IMR-90 (cell line): ENCODE measurements at regions not wholly inside any gene's neighbourhood (a gene's known extent, or its start where the extent isn't known, plus 50 kb on each side); places are given as distances from the start of the nearest gene placed in this dataset.

Experiments used
- ATAC-seq: fragments of 200-7000 bp; cut with Tn5 transposase; 2 replicates; pipeline ENCODE4 v1.9.1; 2020; ENCODE audit warnings: low read depth, mild to moderate bottlenecking, moderate library complexity
- BruUV-seq: library from RNA; stranded (reverse); fragments of 400-500 nt; replicated peaks from 2 replicates; lab custom pipeline; 2021; lab: Mats Ljungman, UMichigan
- CTCF ChIA-PET: fragments of 300-600 bp; formaldehyde crosslinking; extraction: SDS; loops from one replicate; lab custom pipeline; 2021; ENCODE audit warnings: antibody characterized with exemption; lab: Yijun Ruan, JAX
- POLR2A ChIA-PET: fragments of 300-600 bp; sonication (Branson Sonifier 250); formaldehyde crosslinking; loops from one replicate; lab custom pipeline; 2022; ENCODE audit warnings: antibody characterized with exemption; ENCODE audit not compliant: unreplicated experiment; lab: Charles Lee
- DNase-seq: peaks from one replicate; pipeline ENCODE4 v3.0.0; 2013
- H2AFZ ChIP-seq: replicated peaks from 2 replicates; pipeline ENCODE3; 2013; ENCODE audit warnings: low read length, mild to moderate bottlenecking; ENCODE audit not compliant: poor library complexity
- H2AK5ac ChIP-seq: 2 replicates; pipeline ENCODE4 v1.6.1; 2013; ENCODE audit warnings: low read depth, low read length, inconsistent platforms
- H2AK9ac ChIP-seq: replicated peaks from 2 replicates; pipeline ENCODE3; 2013; ENCODE audit warnings: mild to moderate bottlenecking, low read depth, low read length, moderate library complexity; ENCODE audit not compliant: poor library complexity
- H2BK120ac ChIP-seq: 2 replicates; pipeline ENCODE4 v1.6.1; 2013; ENCODE audit warnings: low read depth, low read length, inconsistent platforms
- H2BK15ac ChIP-seq: 3 replicates; pipeline ENCODE4 v1.6.1; 2013; ENCODE audit warnings: low read depth, low read length, inconsistent platforms
- H2BK20ac ChIP-seq: 2 replicates; pipeline ENCODE4 v1.6.1; 2013; ENCODE audit warnings: low read depth, mild to moderate bottlenecking, inconsistent platforms, low read length, moderate library complexity
- H2BK5ac ChIP-seq: 2 replicates; pipeline ENCODE4 v1.6.1; 2013; ENCODE audit warnings: mild to moderate bottlenecking, low read depth, low read length, inconsistent platforms; ENCODE audit not compliant: poor library complexity, severe bottlenecking
- H3K14ac ChIP-seq: replicated peaks from 2 replicates; pipeline ENCODE4 v1.6.1; 2013; ENCODE audit warnings: low read depth, low read length, inconsistent platforms
- H3K18ac ChIP-seq: 2 replicates; pipeline ENCODE4 v1.6.1; 2013; ENCODE audit warnings: low read depth, low read length, control low read depth
- H3K23ac ChIP-seq: 2 replicates; pipeline ENCODE4 v1.6.1; 2013; ENCODE audit warnings: low read depth, low read length, inconsistent platforms
- H3K27ac ChIP-seq: 2 replicates; pipeline ENCODE4 v1.5.1; 2013; ENCODE audit warnings: mild to moderate bottlenecking, control low read depth, low read length; ENCODE audit not compliant: insufficient read depth
- H3K27me3 ChIP-seq: 2 replicates; pipeline ENCODE4 v1.6.1; 2013; ENCODE audit warnings: low read length; ENCODE audit not compliant: control insufficient read depth, insufficient read depth
- H3K36me3 ChIP-seq: 2 replicates; pipeline ENCODE4 v1.6.1; 2013; ENCODE audit warnings: low read length, mixed read lengths; ENCODE audit not compliant: control insufficient read depth, insufficient read depth
- H3K4ac ChIP-seq: 2 replicates; pipeline ENCODE4 v1.6.1; 2013; ENCODE audit warnings: low read depth, low read length, inconsistent platforms
- H3K4me1 ChIP-seq: 2 replicates; pipeline ENCODE4 v1.6.1; 2013; ENCODE audit warnings: low read length, mixed read lengths; ENCODE audit not compliant: control insufficient read depth, insufficient read depth
- H3K4me2 ChIP-seq: 2 replicates; pipeline ENCODE4 v1.6.1; 2013; ENCODE audit warnings: low read depth, mild to moderate bottlenecking, control low read depth, low read length, moderate library complexity
- H3K4me3 ChIP-seq: 2 replicates; pipeline ENCODE4 v1.5.1; 2013; ENCODE audit warnings: low read depth, mild to moderate bottlenecking, control low read depth, low read length, moderate library complexity; ENCODE audit not compliant: insufficient read depth
- H3K56ac ChIP-seq: 2 replicates; pipeline ENCODE4 v1.6.1; 2013; ENCODE audit warnings: low read length, inconsistent platforms; ENCODE audit not compliant: insufficient read depth; ENCODE audit errors: extremely low read depth
- H3K79me1 ChIP-seq, 2 experiments: 2 replicates each; pipeline ENCODE4 v1.6.1; 2013; ENCODE audit warnings: low read length in 2 of 2, inconsistent platforms in 1 of 2, low read depth in 1 of 2
- H3K9ac ChIP-seq: 2 replicates; pipeline ENCODE4 v1.6.1; 2013; ENCODE audit warnings: low read depth, low read length, control low read depth
- H3K9me1 ChIP-seq: 2 replicates; pipeline ENCODE4 v1.6.1; 2013; ENCODE audit warnings: low read length, inconsistent platforms; ENCODE audit not compliant: insufficient read depth
- H3K9me3 ChIP-seq: 2 replicates; pipeline ENCODE4 v1.6.1; 2013; ENCODE audit warnings: low read length; ENCODE audit not compliant: control insufficient read depth, insufficient read depth
- H4K20me1 ChIP-seq: 2 replicates; pipeline ENCODE4 v1.6.1; 2013; ENCODE audit warnings: low read length, inconsistent platforms; ENCODE audit not compliant: insufficient read depth
- H4K5ac ChIP-seq: 2 replicates; pipeline ENCODE4 v1.6.1; 2013; ENCODE audit warnings: mild to moderate bottlenecking, low read depth, low read length, control low read depth
- H4K8ac ChIP-seq, 2 experiments: 2 replicates each; pipeline ENCODE4 v1.6.1; 2013; ENCODE audit warnings: low read depth in 2 of 2, low read length in 2 of 2, control low read depth in 1 of 2, inconsistent platforms in 1 of 2
- H4K91ac ChIP-seq: 2 replicates; pipeline ENCODE4 v1.6.1; 2013; ENCODE audit warnings: low read depth, low read length, inconsistent platforms; ENCODE audit not compliant: insufficient read depth
- BHLHE40 ChIP-seq: fragments of 150-350 bp; IDR thresholded peaks from 2 replicates; pipeline ENCODE4 v1.6.1; 2016; ENCODE audit warnings: mild to moderate bottlenecking, low read depth, low read length
- CHD1 ChIP-seq: IDR thresholded peaks from 2 replicates; pipeline ENCODE4 v1.6.1; 2012; ENCODE audit warnings: low read depth, low read length, improper control_type of control experiment
- CTCF ChIP-seq: conservative IDR thresholded peaks from 2 replicates; pipeline ENCODE4 v1.5.1; 2012; ENCODE audit warnings: mild to moderate bottlenecking, low read depth, low read length, improper control_type of control experiment
- MAZ ChIP-seq: IDR thresholded peaks from 2 replicates; pipeline ENCODE4 v1.6.1; 2012; ENCODE audit warnings: low read depth, mild to moderate bottlenecking, low read length, improper control_type of control experiment, moderate library complexity, borderline replicate concordance
- MXI1 ChIP-seq: IDR thresholded peaks from 2 replicates; pipeline ENCODE4 v1.6.1; 2012; ENCODE audit warnings: low read depth, mild to moderate bottlenecking, low read length, moderate library complexity, borderline replicate concordance
- RAD21 ChIP-seq: IDR thresholded peaks from 2 replicates; pipeline ENCODE4 v1.6.1; 2012; ENCODE audit warnings: low read length, improper control_type of control experiment
- RCOR1 ChIP-seq: IDR thresholded peaks from 2 replicates; pipeline ENCODE4 v1.6.1; 2012; ENCODE audit warnings: mild to moderate bottlenecking, low read length, improper control_type of control experiment; ENCODE audit not compliant: insufficient replicate concordance
- RFX5 ChIP-seq: IDR thresholded peaks from 2 replicates; pipeline ENCODE4 v1.8.0; 2012; ENCODE audit warnings: low read depth, mild to moderate bottlenecking, low read length, moderate library complexity
- SMC3 ChIP-seq: fragments of 150-350 bp; IDR thresholded peaks from 2 replicates; pipeline ENCODE4 v1.6.1; 2016; ENCODE audit warnings: low read depth, mild to moderate bottlenecking, antibody characterized with exemption, low read length, moderate library complexity
- WGBS, 2 experiments: methylation state at CpG; one replicate each; pipeline versions ENCODE4 v1.1.5 to v1.1.7; 2013; ENCODE audit warnings: missing lambda C conversion rate in 2 of 2; ENCODE audit not compliant: insufficient read length in 1 of 2; ENCODE audit errors: extremely low coverage in 2 of 2; 5-methylcytosine and 5-hydroxymethylcytosine counted together
- dilution Hi-C: fragments of 300-500 bp; cut with HindIII; formaldehyde crosslinking; loops from one replicate; pipeline ENCODE4 v1.14.3; 2018; ENCODE audit warnings: low sequenced_read_pairs; ENCODE audit not compliant: unreplicated experiment
- in situ Hi-C: fragments of 300-500 bp; cut with MboI; formaldehyde crosslinking; loops from 3 replicates; pipeline ENCODE4 v1.14.3; 2019; ENCODE audit warnings: low sequenced_read_pairs, inconsistent platforms, mixed read lengths
- intact Hi-C: fragments of 100-400 bp; cut with micrococcal nuclease; formaldehyde crosslinking; loops from 2 replicates; pipeline ENCODE4 v1.10.0; 2022
- TF ChIP-seq, protein P1 (sequence below): fragments of 150-350 bp; IDR thresholded peaks from 2 replicates; pipeline ENCODE4 v1.6.1; 2016; ENCODE audit warnings: low read depth, mild to moderate bottlenecking, low read length, moderate library complexity, borderline replicate concordance
- TF ChIP-seq, protein P2 (sequence below): fragments of 150-350 bp; IDR thresholded peaks from 2 replicates; pipeline ENCODE4 v1.6.1; 2017; ENCODE audit warnings: mild to moderate bottlenecking, antibody characterized with exemption, low read length, low read depth

DNA sequence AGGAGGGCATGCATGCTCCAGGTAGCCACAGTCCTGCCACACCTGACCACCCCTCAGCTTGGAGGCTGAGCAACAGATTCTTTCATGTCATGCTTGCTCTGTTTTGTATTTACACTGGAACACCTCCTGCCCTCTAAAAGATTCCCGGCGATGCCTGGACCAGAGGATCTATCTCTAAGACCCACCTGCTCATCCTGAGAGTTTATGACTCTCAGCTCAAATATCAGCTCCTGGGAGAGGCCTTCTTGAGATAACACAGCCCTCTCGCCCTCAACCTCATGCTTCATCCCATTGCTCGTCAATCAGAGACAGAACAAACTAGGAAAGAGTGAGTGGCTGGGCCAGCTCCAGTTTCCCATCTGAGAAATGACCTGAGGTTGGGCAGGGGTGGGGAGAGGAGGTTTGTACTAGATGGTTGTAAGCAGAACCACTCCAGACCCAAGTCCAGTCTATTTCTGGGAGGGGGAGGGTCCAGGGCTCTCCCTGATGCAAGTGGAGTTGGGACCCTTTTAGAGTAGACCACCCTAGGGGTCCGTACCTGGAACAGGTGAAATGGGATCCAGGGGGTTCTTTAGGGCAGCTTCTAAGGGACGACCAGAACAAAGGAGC is 524.5 kb downstream of the MATN1 start:
- Histone ChIP-seq H2BK120ac (no peak overlapping the region), H3K4me1 (peaks cover 2% of the 10 kb centered on the region; the same call in 1 of the 2 replicates), H2AK5ac (no peak overlapping the region), H2BK5ac (no peak overlapping the region), H4K20me1 (no peaks in the 10 kb centered on the region), H4K91ac (no peak overlapping the region), H3K27ac (no peak overlapping the region), H3K18ac (no peak overlapping the region), H4K8ac (no peak overlapping the region), H3K9me1 (no peaks in the 10 kb centered on the region), H3K4me2 (no peak overlapping the region), H3K9me3 (no peaks in the 10 kb centered on the region), H3K36me3 (no peaks in the 10 kb centered on the region), H2BK15ac (no peak overlapping the region), H3K56ac (no peak overlapping the region), H4K5ac (no peak overlapping the region), H3K79me1 (no peaks in the 10 kb centered on the region), H2AK9ac (no peak overlapping the region), H3K27me3 (peaks cover 2% of the 10 kb centered on the region; the same call in 1 of the 2 replicates), H3K14ac (no peak overlapping the region), H2BK20ac (no peak overlapping the region), H3K4ac (no peak overlapping the region), H3K4me3 (no peak overlapping the region), H3K23ac (no peak overlapping the region), H2AFZ (no peak overlapping the region), H3K9ac (no peak overlapping the region)
- DNase-seq (no peak), ATAC-seq (no peak)
- WGBS, 2 experiments = 25% methylated on average over 2 of the region's 6 CpGs; no CpG with 5 or more reads in 1 of the 2 experiments
- BruUV-seq = no TSS peak
- TF ChIP-seq MAZ = no peak
- TF ChIP-seq CTCF = no peak
- TF ChIP-seq SMC3 = no peak
- TF ChIP-seq, protein P1, sequence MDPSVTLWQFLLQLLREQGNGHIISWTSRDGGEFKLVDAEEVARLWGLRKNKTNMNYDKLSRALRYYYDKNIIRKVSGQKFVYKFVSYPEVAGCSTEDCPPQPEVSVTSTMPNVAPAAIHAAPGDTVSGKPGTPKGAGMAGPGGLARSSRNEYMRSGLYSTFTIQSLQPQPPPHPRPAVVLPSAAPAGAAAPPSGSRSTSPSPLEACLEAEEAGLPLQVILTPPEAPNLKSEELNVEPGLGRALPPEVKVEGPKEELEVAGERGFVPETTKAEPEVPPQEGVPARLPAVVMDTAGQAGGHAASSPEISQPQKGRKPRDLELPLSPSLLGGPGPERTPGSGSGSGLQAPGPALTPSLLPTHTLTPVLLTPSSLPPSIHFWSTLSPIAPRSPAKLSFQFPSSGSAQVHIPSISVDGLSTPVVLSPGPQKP = no peak
- no peak for TF ChIP-seq RAD21
- TF ChIP-seq MXI1 = no peak
- no peak for TF ChIP-seq RFX5
- no peak for TF ChIP-seq RCOR1
- TF ChIP-seq, protein P2, sequence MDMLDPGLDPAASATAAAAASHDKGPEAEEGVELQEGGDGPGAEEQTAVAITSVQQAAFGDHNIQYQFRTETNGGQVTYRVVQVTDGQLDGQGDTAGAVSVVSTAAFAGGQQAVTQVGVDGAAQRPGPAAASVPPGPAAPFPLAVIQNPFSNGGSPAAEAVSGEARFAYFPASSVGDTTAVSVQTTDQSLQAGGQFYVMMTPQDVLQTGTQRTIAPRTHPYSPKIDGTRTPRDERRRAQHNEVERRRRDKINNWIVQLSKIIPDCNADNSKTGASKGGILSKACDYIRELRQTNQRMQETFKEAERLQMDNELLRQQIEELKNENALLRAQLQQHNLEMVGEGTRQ = no peak
- no peak for TF ChIP-seq BHLHE40
- TF ChIP-seq CHD1 = no peak
- intact Hi-C loops = no loop called here
- CTCF ChIA-PET = no interaction called here
- in situ Hi-C loops = no loop called here
- POLR2A ChIA-PET = no interaction called here
- dilution Hi-C loops = no loop called here
